ENCODE measurements at regions not wholly inside any gene's neighbourhood (a gene's known extent, or its start where the extent isn't known, plus 50 kb on each side); places are given as distances from the start of the nearest gene placed in this dataset.
"Not testable (repeated sequence)": the region's sequence is repeated elsewhere in the genome, so short reads cannot be mapped to it uniquely, and the experiment has no call there.

DNA sequence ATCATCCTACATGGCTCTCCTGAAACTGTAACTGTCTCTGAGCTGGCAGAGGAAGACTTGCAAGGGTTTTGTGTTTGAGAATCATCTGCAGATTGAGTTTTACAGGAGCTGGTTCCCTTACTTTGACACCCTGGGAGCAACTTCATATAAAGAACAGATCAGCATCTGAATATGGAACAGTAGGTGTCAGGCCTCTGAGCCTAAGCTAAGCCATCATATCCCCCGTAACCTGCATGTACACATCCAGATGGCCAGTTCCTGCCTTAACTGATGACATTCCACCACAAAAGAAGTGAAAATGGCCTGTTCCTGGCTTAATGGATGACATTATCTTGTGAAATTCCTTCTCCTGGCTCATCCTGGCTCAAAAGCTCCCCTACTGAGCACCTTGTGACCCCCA is 238.1 kb upstream of the P2RY1 start:
- not testable (repeated sequence) for TF ChIP-seq CTCF (IDR thresholded peaks at IDR 0.05); ESRRA (IDR thresholded peaks at IDR 0.05; ENCODE audit: borderline replicate concordance, low read length); REST (IDR thresholded peaks at IDR 0.05); MAFK (IDR thresholded peaks at IDR 0.05; ENCODE audit: partially characterized antibody); RNF2 (IDR thresholded peaks at IDR 0.05; ENCODE audit: borderline replicate concordance, low read depth); POLR2A (IDR thresholded peaks at IDR 0.05; ENCODE audit: low read length); MAZ (IDR thresholded peaks at IDR 0.05; ENCODE audit: borderline replicate concordance, low read depth, low read length)

Data from A549 (cell line).